ENCODE measurements at regions not wholly inside any gene's neighbourhood (a gene's known extent, or its start where the extent isn't known, plus 50 kb on each side); places are given as distances from the start of the nearest gene placed in this dataset.

GRCh38 chr15:70258369-70259027 lies 160.8 kb upstream of the TLE3 start:
- Histone ChIP-seq H3K27me3 (replicated peaks; ENCODE audit: insufficient read depth, low read depth, low read length, poor library complexity) (no peaks in the 10 kb centered on the region), H3K4me1 (ENCODE audit: insufficient read depth, low read length, poor library complexity, severe bottlenecking) (peaks cover 4% of the 10 kb centered on the region), H3K4me3 (ENCODE audit: low read depth, low read length, poor library complexity, severe bottlenecking) (no peak overlapping the region), H3K27ac (ENCODE audit: low read depth, low read length, poor library complexity, severe bottlenecking) (no peak overlapping the region), H3K9me3 (ENCODE audit: low read depth, low read length, poor library complexity, severe bottlenecking) (no peaks in the 10 kb centered on the region), H3K36me3 (ENCODE audit: insufficient read depth, low read length, poor library complexity, severe bottlenecking) (no peaks in the 10 kb centered on the region)
- TF ChIP-seq, protein P1, sequence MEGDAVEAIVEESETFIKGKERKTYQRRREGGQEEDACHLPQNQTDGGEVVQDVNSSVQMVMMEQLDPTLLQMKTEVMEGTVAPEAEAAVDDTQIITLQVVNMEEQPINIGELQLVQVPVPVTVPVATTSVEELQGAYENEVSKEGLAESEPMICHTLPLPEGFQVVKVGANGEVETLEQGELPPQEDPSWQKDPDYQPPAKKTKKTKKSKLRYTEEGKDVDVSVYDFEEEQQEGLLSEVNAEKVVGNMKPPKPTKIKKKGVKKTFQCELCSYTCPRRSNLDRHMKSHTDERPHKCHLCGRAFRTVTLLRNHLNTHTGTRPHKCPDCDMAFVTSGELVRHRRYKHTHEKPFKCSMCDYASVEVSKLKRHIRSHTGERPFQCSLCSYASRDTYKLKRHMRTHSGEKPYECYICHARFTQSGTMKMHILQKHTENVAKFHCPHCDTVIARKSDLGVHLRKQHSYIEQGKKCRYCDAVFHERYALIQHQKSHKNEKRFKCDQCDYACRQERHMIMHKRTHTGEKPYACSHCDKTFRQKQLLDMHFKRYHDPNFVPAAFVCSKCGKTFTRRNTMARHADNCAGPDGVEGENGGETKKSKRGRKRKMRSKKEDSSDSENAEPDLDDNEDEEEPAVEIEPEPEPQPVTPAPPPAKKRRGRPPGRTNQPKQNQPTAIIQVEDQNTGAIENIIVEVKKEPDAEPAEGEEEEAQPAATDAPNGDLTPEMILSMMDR (conservative IDR thresholded peaks at IDR 0.05; ENCODE audit: low read depth, low read length) = no peak
- no peak for TF ChIP-seq EZH2 (IDR thresholded peaks at IDR 0.05; ENCODE audit: borderline replicate concordance, low read depth, low read length, poor library complexity, severe bottlenecking)
- ChIA-PET CTCF (no interaction called here), POLR2A (ENCODE audit: low non-redundant PET) (no interaction called here)
- intact Hi-C loops (cut with micrococcal nuclease; ENCODE audit: unreplicated experiment) = no loop called here
- BruUV-seq (replicated peaks) = no TSS peak
- no peak for DNase-seq (ENCODE audit: low spot score)

DNA sequence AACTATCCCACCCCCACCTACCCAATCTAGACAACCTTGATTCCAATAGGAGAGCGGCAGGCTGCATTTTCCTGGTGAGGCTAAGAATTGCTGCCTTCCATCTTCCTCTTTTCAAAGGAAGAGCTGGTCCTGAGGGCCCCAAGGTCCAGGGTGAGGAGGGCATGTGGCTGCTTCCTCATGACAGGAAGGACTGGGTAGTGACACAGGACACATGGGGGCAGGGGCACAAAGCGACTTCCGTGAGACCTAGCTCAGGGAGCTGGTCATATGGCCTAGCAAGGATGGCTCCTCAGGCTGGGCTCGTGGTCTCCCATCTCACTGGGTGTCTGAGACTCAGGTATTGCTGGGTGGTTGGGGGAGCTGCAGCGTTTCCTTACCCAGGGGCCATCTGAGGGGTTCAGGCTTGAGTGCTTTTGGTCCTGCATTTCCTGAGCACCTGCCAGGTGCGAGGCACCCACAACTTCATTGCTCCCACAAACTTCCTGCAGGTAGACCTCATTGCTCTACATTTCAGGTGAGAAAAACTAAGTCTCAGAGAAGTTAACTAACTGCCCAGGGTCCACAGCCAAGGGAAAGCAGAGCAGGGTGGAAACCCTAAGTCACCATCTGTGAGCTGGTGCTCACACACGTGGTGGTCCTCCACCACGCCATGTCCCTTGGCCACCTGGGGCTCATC lies 160.0 kb upstream of the TLE3 start:
- BruUV-seq (replicated peaks) = no TSS peak
- TF ChIP-seq, protein P1 (conservative IDR thresholded peaks at IDR 0.05; ENCODE audit: low read depth, low read length) = no peak
- TF ChIP-seq EZH2 (IDR thresholded peaks at IDR 0.05; ENCODE audit: borderline replicate concordance, low read depth, low read length, poor library complexity, severe bottlenecking) = no peak
- intact Hi-C loops (cut with micrococcal nuclease; ENCODE audit: unreplicated experiment) = no loop called here
- H3K27me3 ChIP-seq (replicated peaks; ENCODE audit: insufficient read depth, low read depth, low read length, poor library complexity) = no peaks in the 10 kb centered on the region
- no peak overlapping the region for H3K27ac ChIP-seq (ENCODE audit: low read depth, low read length, poor library complexity, severe bottlenecking)
- ChIA-PET CTCF (no interaction called here), POLR2A (ENCODE audit: low non-redundant PET) (no interaction called here)
- peaks cover 4% of the 10 kb centered on the region for H3K4me1 ChIP-seq (ENCODE audit: insufficient read depth, low read length, poor library complexity, severe bottlenecking)
- H3K4me3 ChIP-seq (ENCODE audit: low read depth, low read length, poor library complexity, severe bottlenecking) = no peak overlapping the region
- DNase-seq (ENCODE audit: low spot score) = no peak
- no peaks in the 10 kb centered on the region for H3K9me3 ChIP-seq (ENCODE audit: low read depth, low read length, poor library complexity, severe bottlenecking)
- no peaks in the 10 kb centered on the region for H3K36me3 ChIP-seq (ENCODE audit: insufficient read depth, low read length, poor library complexity, severe bottlenecking)

DNA sequence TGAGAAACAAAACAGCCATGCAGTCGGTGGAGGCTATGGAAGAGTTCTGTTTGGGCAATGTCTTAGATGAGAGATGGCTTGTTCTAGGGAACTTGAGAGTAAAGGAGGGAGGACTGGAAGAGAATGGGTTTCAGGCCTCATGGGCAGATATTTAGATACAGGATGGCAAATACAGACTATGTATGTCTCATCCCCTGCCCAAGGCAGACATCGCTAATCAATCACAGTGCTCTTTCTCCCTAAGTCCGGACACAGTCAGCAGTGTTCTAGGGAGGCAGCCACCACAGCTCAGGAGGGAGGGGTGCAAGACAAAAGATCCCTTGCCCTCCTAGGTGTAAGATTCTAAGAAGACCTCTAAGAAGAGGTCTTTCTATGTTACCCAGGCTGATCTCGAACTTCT lies 159.3 kb upstream of the TLE3 start:
- POLR2A ChIA-PET (ENCODE audit: low non-redundant PET) = no interaction called here
- intact Hi-C loops (cut with micrococcal nuclease; ENCODE audit: unreplicated experiment) = no loop called here
- CTCF ChIA-PET = no interaction called here

More for the DNA sequence above, 159.3 kb upstream of the TLE3 start:
- Histone ChIP-seq H3K27ac (ENCODE audit: low read depth, low read length, poor library complexity, severe bottlenecking) (no peak overlapping the region), H3K4me3 (ENCODE audit: low read depth, low read length, poor library complexity, severe bottlenecking) (no peak overlapping the region), H3K36me3 (ENCODE audit: insufficient read depth, low read length, poor library complexity, severe bottlenecking) (no peaks in the 10 kb centered on the region), H3K27me3 (replicated peaks; ENCODE audit: insufficient read depth, low read depth, low read length, poor library complexity) (no peaks in the 10 kb centered on the region), H3K4me1 (ENCODE audit: insufficient read depth, low read length, poor library complexity, severe bottlenecking) (peaks cover 4% of the 10 kb centered on the region), H3K9me3 (ENCODE audit: low read depth, low read length, poor library complexity, severe bottlenecking) (no peaks in the 10 kb centered on the region)
- no peak for DNase-seq (ENCODE audit: low spot score)
- no TSS peak for BruUV-seq (replicated peaks)
- TF ChIP-seq EZH2 (IDR thresholded peaks at IDR 0.05; ENCODE audit: borderline replicate concordance, low read depth, low read length, poor library complexity, severe bottlenecking) = no peak
- TF ChIP-seq, protein P1 (conservative IDR thresholded peaks at IDR 0.05; ENCODE audit: low read depth, low read length) = no peak

Measured in A673 (cell line).